Right lung (tissue), 2 donors: ENCODE measurements at regions not wholly inside any gene's neighbourhood (a gene's known extent, or its start where the extent isn't known, plus 50 kb on each side); places are given as distances from the start of the nearest gene placed in this dataset.

Experiments
- DNase-seq, 2 donors: peaks; one replicate each; pipeline ENCODE4 v3.0.0-alpha.2; 2013

DNA sequence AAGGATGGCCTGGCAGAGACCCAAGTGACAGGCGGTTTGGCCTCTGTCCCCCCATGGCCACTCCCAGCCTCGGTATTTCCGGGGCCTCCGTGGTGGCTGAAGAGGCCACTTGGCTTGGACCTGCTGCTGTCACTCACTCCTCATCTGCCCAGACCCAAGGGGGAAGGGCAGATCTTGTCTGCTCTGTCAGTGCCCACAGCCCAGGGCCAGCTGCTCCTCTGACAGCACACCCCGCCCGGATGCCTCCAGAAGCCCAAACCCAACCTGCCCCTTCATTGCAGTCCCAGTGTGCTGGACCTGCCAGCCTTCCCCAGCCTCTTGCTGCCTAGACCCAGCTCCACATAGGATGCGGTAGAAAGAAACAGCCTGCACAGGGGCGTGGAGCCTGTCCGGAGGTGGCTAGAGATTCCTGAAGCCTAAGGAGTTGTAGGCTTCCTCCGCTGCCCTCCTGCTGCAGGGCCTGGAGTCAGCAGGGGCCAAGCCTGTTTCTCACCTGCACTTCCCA, 52.0 kb downstream of the MAGEF1 start:
- no peak for DNase-seq

DNA sequence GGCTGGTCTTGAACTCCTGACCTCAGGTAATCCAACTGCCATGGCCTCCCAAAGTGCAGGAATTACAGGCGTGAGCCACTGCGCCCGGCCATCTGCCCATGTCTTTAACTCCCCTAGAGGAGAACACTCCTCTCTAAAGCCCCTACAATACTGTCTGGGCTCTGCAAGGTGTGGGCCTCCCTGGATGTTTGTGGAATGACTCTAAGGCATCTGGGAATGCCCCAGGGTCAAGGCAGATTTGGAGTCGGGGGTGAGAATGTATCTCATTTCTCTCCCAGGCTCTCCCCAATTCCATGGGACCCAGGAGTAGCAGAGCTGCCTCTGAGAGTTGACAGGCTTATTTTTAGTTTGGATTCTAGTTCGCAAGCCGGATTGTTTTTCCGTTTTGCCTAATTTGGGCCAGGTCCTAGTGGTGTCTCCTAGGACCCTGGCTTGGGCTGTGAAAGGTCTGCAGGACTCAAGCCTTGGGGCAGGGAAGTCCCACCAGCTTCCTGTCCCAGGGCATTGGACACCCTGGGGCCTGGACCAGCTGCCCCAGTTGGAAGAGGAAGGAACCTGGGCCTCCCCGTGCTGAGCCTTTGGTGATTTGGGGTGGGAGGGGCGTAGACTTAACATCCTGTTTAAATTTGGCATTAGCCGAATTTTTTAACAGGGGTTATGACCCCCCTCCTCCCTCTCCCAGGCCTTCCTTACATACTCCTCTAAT, 53.5 kb downstream of the MAGEF1 start:
- DNase-seq, result no peak

DNA sequence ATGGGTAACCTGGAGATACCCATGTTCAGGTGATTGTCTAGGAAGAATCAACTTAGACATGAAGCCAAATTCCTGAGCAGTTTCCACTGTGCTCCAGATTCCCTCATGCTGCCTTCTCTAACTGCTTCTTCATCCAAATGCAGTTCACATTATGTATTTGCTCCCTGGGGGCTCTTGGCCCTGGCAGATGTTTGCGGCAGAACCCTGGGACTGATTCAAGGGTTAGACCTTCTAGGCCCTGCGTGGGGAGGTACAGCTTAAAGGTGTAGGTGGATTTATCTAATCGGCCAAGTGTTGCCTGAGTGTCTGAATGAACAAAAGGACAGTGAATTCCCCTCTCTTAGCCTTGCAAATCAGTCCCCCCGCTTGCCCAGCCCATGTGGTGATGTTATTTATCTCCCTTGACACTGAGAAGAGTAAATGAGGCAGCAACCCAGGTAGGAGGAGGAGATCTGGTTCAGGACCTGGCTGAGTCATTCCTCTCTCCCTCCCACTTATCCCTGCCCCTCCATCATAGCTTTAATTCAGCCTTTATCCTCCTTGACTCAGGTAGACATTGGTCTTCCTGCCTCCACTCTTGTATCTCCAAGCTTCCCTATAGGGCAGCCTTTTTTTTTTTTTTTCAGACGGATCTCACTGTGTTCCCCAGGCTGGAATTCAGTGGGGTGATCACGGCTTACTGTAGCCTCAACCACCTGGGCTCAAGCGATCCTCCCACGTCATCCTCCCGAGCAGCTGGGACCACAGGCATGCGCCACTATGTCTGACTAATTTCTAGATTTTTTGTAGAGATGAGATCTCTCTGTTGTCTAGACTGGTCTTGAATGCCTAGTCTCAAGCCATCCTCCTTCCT, 54.8 kb downstream of the MAGEF1 start:
- no peak for DNase-seq

DNA sequence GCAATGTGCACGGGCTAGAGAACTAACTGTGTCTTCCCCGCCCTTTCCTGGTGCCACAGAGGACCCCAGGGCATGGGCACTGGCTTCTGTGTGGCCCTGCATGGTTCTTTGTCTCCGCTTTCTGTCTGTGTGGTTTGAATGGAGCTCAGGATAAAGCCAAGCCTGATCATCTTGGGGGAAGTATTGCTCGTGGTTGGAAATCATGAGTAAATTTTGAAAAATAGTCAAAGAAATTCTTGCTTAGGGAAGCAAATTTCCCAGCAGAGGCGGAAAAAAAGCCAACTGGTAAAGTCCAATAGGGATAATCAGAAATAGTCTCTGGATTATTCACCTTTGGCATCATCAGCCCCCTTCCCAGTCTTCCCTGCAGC, 55.4 kb downstream of the MAGEF1 start:
- DNase-seq, result no peak

DNA sequence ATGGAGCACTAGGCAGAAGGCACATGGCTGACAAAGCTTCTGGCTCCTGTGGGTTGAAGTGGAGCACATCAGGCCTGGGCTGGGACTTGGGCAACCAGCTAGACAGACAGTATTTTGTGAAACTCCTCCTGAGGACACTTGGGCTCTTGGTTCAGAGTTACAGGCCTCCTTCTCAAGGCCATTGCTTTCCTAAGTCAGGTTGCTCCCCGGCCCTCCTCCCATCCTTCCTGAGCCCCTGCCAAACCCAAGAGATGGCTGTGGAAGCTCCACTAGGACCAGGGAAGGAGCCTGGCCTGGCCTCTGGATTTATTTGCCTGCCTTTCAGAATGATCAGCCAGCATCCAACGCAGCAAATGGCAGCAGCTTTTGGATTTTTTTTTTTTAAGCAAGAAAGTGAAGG, 56.3 kb downstream of the MAGEF1 start:
- DNase-seq, result no peak

DNA sequence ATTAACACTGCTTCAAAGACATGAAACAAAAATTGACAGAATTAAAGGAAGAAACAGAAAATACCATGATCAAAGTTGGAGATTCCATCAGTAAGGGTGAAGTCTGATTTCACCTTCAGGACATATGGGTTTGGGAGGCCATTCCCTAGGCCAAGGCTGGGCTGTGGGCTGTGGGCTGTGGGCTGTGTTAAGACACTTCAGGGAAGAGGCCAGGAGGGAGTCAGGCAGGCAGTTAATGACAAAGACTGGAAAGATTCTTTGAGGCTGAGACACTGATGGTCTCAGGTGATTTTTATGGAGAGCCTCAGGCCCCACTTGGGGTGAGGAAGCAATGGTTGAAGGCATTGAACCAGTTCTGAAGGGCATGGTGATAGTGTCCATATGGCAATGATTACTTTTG, 57.5 kb downstream of the MAGEF1 start:
- DNase-seq, result no peak

DNA sequence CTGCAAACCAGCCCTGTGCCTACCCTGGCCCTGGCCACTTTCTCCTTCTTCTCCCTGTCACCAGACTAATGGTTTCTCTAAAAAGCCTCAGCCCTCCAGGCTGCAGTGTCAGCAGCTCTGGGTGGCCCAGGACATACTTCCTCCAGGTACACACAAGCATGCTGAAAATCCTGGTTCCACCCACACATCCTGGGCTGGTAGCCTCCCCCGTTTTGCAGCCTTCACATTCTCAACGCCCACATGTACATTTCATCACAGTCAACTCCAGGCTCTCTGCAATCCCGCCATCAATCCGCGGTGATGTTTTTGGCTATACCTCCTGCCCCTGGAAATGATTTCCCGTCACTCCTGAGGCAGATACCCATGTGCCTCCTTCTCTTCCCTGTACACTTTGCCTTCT, 59.4 kb downstream of the MAGEF1 start:
- no peak for DNase-seq

DNA sequence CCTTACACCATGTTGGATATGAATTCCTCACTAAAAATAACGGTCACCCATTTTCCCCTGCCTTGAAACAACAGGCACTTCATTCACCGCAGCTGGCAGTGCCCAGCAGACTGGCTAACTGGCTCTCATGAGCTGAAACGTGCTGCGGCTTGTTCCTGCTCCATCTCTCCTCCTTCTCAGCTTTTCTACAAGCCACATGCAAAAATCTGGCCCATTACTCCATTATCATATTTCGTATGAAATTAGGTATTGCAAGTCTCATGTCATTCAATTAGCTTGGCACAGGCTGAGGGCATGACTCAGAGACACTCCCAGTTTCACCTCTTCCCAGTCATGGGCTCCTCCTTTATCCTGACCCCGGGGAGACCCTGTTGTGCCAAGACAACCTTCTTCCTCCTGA, 60.0 kb downstream of the MAGEF1 start:
- DNase-seq, result no peak

DNA sequence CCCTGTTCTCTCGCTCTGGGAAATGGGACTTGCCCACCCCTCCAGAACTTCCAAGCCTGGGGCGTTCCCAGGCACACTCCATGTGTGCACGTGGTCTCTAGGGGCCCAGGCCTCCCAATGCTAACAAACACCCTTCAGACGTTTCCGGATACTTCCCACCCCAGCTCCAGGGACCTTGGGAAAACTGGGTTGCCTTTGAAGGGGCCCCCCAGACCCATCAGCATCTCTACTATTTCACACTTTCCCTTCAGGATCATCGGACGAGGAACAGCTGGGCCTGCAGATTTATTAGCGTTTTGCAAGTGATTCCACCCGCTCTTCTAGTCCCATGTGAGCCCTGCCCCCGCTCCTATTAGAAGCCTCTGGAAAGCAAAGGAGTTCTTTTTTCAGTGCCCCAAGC, 63.2 kb downstream of the MAGEF1 start:
- peak; percentile 75 to 80 for DNase-seq

DNA sequence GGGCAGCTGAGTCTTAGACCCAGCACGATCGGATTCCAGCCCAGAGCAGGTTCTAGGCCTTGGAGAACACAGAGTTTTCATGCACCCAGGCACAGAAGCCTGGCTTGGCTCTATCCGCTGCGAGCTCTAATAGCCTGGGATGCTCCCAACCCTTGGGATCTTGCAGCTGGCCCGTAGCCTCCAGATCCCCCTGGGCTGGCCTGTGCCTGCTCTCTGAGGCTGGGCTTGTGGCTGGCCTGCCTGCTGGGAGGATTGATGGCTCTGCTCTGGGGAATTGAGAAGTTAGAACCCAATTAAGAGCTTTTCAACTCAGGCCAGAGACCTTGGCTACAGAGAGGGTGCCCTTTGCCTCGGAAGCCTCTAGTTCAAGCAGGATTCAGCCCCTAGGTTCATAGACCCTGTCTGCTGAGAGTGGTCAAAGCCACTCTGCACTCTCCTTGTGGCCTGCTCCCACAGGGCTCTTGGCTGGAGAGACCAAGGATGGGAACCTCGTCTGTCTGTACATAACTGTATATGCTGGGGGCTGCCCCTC, 64.4 kb downstream of the MAGEF1 start:
- DNase-seq, result no peak

DNA sequence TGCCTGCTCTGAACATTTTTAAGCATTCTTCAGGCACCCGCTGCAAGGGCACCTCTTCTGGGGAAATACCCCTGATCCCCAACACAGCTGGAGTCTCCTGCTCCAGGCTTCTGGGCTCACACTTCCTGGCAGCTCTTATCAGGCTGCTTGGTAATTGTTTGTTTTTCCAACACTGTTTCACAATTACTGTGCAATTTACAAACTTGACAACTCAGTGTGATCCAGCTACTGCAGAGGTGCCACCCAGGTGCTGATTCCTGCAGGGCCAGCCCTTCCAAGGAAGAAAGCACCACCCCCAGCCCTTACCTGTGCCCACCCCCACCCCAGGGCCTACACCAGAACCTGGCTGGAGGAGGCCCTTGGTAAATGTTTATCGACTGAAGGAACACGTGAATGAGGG, 66.5 kb downstream of the MAGEF1 start:
- peak in 1 of 2 donors; percentile 39 for DNase-seq

DNA sequence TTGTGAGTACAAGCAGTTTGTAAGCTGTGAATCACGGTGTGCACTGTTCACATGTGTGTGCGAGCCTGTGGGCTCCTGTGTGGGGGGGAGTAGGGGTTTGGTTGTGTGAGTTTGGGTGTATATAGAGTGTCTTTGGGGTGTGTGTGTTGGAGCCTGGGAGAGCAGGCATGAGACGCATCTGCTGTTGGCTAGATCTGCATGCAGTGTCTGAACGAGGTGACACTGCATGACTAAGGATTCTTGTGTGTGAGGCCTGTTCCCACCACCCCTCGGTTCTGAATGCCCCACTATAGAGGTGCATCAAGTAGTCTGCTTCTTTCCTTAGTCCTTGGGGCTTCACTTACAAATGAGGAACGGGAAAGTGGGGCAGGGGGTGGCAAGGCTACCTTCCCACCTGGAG, 68.4 kb downstream of the MAGEF1 start:
- no peak for DNase-seq

DNA sequence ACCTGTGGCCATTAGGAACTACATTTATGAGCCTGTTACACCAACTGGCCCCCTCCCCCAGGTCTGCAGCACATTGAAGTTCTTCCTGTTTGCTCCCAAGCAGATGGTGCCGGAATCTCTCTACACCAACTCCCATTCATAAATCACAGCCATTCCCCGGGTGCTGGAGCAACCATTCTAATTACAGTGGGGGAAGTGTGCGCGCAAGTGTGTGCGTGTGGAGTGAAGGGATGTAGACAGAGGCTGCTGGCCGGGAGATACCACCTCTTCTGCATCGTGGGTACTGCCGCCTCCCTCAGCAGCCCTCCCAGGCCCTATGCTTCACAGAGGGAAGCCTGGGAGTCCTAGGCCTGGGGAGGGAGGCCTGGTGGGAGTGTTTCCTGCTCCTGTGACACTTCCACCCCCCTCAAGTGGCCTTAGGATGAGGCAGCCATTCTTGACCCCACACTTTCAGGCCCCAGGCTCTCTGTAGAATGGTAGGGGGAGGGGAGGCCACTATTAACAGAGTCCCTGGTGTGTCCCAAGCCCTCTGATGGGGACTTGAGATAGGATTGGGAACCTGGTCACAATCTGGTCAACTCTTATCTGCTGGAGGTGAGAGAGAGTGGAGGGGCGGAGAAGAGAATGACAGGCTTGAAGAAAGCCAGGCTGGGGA, 69.1 kb downstream of the MAGEF1 start:
- DNase-seq, result no peak

DNA sequence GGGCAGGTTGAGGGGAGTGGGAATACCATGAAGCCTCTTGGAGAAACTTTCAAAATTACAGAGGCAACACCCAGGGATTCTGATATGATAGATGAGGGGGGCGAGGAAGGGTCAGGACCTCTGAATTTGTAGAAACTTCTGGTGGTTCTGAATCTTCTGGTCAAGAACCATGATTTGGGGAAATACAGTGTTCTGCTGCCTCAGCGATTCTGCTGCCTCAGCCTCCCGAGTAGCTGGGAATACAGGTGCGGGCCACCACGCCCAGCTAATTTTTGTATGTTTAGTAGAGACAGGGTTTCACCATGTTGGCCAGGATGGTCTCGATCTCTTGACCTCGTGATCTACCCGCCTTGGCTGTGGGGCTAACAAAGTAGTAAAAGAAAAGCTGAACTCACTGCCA, 70.4 kb downstream of the MAGEF1 start:
- no peak for DNase-seq

DNA sequence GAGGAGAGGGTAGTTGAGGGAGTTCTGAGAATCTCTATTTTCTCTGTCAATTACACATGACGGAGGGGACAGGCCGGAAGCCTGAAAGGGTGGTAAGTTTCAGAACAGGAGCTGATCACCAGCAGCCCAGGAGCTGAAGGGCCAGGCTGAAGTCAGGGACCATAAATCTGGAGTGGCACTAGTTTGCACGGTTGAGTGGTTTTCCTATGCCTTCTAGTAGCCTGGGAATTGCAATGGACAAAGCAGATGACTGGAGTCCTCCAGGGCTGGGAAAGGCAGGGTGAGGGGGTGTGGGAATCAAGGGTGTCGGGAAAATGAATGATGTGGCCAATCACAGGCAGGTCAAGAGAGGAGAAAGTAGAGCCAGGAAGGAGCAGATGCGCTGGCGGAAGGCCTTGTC, 72.5 kb downstream of the MAGEF1 start:
- no peak for DNase-seq

DNA sequence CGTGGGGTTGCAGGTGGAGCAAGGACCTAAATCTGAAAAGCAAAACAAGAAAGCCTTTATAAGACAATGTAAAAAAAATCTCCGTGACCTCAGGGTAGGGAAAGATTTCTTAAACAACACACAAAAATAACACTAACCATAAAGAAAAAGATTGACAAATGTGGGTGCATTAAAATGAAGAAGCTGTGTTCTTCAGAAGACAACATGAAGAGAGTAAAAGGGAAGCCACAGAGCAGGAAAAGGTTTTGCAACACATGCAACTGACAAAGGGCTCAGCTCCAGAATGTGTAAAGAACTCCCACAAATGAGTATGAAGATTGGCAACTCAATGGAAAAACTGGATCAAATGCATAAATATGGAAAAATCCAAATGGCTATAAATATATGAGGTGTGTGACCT, 74.2 kb downstream of the MAGEF1 start:
- DNase-seq, result no peak

DNA sequence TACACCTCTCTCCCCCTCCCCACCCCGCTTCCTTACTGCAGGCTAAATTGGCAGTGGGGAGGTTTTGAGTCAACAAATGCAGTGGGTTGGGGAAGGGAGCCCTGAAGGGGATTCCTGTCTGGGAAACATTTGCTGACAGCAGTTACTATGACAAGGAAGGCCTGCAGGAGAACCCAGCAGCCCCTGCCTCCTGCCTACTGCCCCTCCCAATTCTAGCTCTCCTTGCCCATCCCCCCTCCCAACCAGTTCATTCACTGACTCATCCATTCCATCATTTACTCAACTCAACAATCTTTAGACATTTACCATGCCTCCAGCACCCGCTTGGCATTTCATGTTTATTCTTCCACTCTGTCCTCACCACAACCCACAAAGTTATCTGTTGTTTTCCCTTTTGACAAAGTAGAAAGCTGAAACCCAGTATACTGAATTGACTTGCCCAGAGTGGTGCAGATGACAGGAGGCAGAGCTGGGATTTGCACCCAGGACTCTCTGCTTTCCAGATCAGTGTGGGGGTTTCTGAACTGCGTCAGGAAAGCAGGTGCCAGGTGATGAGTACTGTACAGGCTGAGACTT, 75.0 kb downstream of the MAGEF1 start:
- no peak for DNase-seq

DNA sequence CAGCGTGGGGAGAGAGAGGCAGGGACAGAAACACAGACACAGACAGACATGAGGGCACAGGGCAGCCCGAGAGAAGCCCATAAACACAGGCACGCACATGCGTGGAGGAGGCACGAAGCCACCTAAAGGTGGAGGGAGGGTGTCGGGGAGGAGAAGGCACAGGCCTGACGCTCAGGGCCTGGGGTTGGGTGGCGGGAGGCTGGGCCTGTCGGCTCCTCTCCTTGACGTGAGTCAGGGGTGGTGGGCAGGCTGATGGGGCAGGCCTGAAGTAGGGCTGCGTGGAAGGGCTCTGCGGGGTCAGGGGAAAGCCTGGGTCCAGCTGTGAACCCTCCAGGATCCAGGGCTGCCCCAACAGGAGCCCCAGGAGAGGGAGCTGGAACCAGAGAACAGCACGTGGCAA, 74.2 kb downstream of the EPHB3 start:
- no peak for DNase-seq

DNA sequence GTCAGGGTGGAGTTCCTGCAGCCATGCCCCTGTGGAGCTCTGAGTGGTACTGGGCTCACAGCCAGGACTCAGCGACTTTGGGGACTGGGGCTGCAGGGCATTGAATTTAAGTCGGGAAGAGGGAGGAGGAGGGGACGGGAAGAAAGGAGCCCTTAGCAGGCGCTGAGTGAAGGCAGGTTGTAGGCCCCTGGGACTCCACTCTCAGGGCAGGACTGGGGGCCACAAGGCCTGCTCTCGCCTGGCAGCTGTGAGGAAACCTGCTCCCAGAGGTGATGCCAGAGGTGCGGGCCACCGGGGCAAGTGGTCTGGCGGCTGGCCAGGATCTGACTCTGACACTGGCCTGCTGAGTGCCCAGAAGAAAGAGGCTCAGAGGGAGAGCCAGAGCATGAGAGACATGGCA, 73.5 kb downstream of the EPHB3 start:
- DNase-seq, result no peak

DNA sequence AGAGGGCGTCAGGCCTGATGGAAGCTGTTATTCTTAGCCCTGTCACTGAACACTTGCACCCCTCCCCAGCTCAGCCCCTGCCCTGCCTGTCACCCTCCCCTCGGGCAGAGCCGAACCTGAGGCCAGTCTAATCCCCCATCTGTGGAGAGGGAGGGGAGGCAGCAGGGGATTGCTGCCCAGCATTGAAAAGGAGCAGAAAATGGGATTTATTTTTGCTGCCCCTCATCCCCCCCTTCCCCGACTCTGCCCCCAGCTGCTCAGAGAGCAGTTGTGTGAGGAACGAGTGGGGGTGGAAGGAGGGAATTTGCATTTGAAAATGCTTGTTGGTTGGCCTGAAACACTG, 71.6 kb downstream of the EPHB3 start:
- no peak for DNase-seq

DNA sequence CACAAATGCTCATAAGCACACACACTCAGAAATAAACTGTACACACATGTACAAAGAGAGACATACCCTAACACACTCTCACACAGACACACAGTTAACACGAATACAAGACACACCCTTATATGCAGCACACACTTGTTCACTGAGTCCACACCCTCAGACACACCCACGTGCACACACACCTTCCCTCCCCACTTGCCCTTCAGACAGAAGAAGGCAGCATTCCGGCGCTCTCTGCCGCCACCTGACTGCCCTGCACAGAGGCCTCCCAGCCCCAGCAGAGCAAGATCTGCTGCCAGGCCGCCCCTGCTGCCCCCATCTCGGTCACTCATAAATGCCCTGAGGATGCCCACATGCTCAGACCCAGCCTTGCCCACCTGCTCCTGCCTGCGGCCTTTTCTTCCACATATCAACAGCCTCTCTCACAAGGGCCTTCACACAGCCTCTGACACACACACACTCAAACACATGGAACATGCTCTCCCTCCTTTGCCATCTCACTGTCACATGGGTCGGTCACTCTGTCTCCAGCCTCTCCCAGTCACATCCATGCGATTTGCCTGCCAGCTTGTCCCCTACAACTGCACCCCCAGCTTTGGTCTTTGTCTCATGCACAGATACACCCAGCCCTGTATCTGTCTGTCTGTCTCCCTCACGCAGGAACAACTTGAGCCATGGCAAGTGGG, 71.1 kb downstream of the EPHB3 start:
- no peak for DNase-seq
